Psoas muscle (tissue), 7 donors: ENCODE measurements at regions not wholly inside any gene's neighbourhood (a gene's known extent, or its start where the extent isn't known, plus 50 kb on each side); places are given as distances from the start of the nearest gene placed in this dataset.

Experiments
- ATAC-seq, 4 donors: fragments of 200-7000 bp; cut with Tn5 transposase; one replicate each; pipeline ENCODE4 v1.9.1; 2020; ENCODE audit warnings: moderate library complexity in 3 of 4, mild to moderate bottlenecking in 2 of 4
- DNase-seq, 2 donors: peaks; one replicate each; pipeline ENCODE4 v3.0.0-alpha.2; 2020
- H3K27ac ChIP-seq: fragments of 200-600 bp; one replicate; pipeline ENCODE4 v1.8.0; 2022
- H3K27me3 ChIP-seq, 3 donors: fragments of 200-600 bp in 1 of 3; one replicate each; pipeline versions ENCODE4 v1.6.1 to v1.8.0; 2013 to 2022; ENCODE audit warnings: low read length in 2 of 3, mild to moderate bottlenecking in 2 of 3, moderate library complexity in 1 of 3; ENCODE audit not compliant: insufficient read depth in 3 of 3
- H3K36me3 ChIP-seq, 2 donors: fragments of 200-600 bp in 1 of 2; one replicate each; pipeline versions ENCODE4 v1.6.1 to v1.8.0; 2013 to 2022; ENCODE audit warnings: low read depth in 1 of 2, mild to moderate bottlenecking in 1 of 2, moderate library complexity in 1 of 2; ENCODE audit not compliant: insufficient read depth in 1 of 2
- H3K4me1 ChIP-seq: fragments of 200-600 bp; one replicate; pipeline ENCODE4 v1.8.0; 2022
- H3K4me3 ChIP-seq: fragments of 200-600 bp; one replicate; pipeline ENCODE4 v1.8.0; 2022; ENCODE audit warnings: mild to moderate bottlenecking
- H3K9me3 ChIP-seq: fragments of 200-600 bp; one replicate; pipeline ENCODE4 v1.8.0; 2022
- CTCF ChIP-seq: fragments of 200-600 bp; IDR thresholded peaks from one replicate; pipeline ENCODE4 v1.8.0; 2022; ENCODE audit warnings: antibody characterized with exemption
- WGBS, 3 donors: extraction: QIAGEN DNeasy Blood & Tissue Kit; methylation state at CpG; one replicate each; pipeline versions ENCODE4 v1.1.6 to v1.1.7; 2013; 5-methylcytosine and 5-hydroxymethylcytosine counted together
- intact Hi-C, 2 donors: fragments of 100-400 bp; cut with DNase I; formaldehyde crosslinking; loops; one replicate each; pipeline versions ENCODE4 v1.11.0 to v1.14.2; 2022
- donor health status: healthy with polysubstance abuse.
- donor health status: DM: no; HTN: no; CAD: no; lungs with moderate emphysema.
- donor health status: Bipolar disorder and iron deficiency.
- donor health status: healthy.
- donor health status: DM: yes; HTN: yes; CAD: no.
- donor health status: DM: no; HTN: no; CAD: no.
- donor health status: DM: yes; HTN: yes; CAD: no.

GRCh38 chr11:122210367-122210997 is 94.5 kb upstream of the BLID start:
- 87 to 95% (median 91%) methylated on average over 2 of the region's 2 CpGs for WGBS, 3 donors
- no peaks in the 10 kb centered on the region for H3K9me3 ChIP-seq
- no peak overlapping the region for H3K4me3 ChIP-seq
- H3K4me1 ChIP-seq: peaks cover 40% of the 10 kb centered on the region
- ATAC-seq (peak in 1 of 4 donors; percentile 20), DNase-seq (no peak)
- no peaks in the 10 kb centered on the region for H3K27me3 ChIP-seq
- no peak overlapping the region for H3K27ac ChIP-seq
- intact Hi-C loops: loop anchor here (10.0 kb wide), 2 partner anchors 154 to 224 kb away; no protein-coding TSS in a partner anchor
- no peaks in the 10 kb centered on the region for H3K36me3 ChIP-seq
- TF ChIP-seq CTCF: no peak

- Histone ChIP-seq H3K36me3 (no peaks in the 10 kb centered on the region), H3K27me3 (no peaks in the 10 kb centered on the region), H3K4me1 (peaks cover 35% of the 10 kb centered on the region), H3K4me3 (no peak overlapping the region), H3K9me3 (no peaks in the 10 kb centered on the region), H3K27ac (no peak overlapping the region)
- intact Hi-C loops: loop anchor here (10.0 kb wide), 2 partner anchors 155 to 225 kb away; no protein-coding TSS in a partner anchor
- DNase-seq (peak; percentile 24 to 54), ATAC-seq (peak; percentile 48 to 79 (median 70))
- TF ChIP-seq CTCF: no peak
- WGBS, 3 donors: 7 to 35% (median 15%) methylated on average over 4 of the region's 4 CpGs
These were observed 93.8 kb upstream of the BLID start for GRCh38 chr11:122209619-122210366.

- intact Hi-C loops: no loop called here
- peaks cover 30% of the 10 kb centered on the region for H3K4me1 ChIP-seq
- no peak overlapping the region for H3K27ac ChIP-seq
- TF ChIP-seq CTCF: no peak
- ATAC-seq: peak in 1 of 4 donors; percentile 46
- no peak overlapping the region for H3K4me3 ChIP-seq
- no peak for DNase-seq
- H3K36me3 ChIP-seq: no peaks in the 10 kb centered on the region
- no peaks in the 10 kb centered on the region for H3K9me3 ChIP-seq
- 49 to 81% (median 53%) methylated on average over 8 of the region's 8 CpGs for WGBS, 3 donors
- H3K27me3 ChIP-seq: no peaks in the 10 kb centered on the region
These were observed 92.1 kb upstream of the BLID start for GRCh38 chr11:122207921-122208764.

GRCh38 chr11:122207505-122207904 is 91.5 kb upstream of the BLID start:
- DNase-seq (no peak), ATAC-seq (no peak)
- Histone ChIP-seq H3K36me3 (no peaks in the 10 kb centered on the region), H3K4me3 (no peak overlapping the region), H3K27ac (no peak overlapping the region), H3K4me1 (peaks cover 33% of the 10 kb centered on the region), H3K9me3 (no peaks in the 10 kb centered on the region), H3K27me3 (no peaks in the 10 kb centered on the region)
- 34 to 43% (median 39%) methylated on average over 8 of the region's 8 CpGs for WGBS, 3 donors
- intact Hi-C loops: no loop called here
- no peak for TF ChIP-seq CTCF
